ENCODE measurements at regions not wholly inside any gene's neighbourhood (a gene's known extent, or its start where the extent isn't known, plus 50 kb on each side); places are given as distances from the start of the nearest gene placed in this dataset.

DNA sequence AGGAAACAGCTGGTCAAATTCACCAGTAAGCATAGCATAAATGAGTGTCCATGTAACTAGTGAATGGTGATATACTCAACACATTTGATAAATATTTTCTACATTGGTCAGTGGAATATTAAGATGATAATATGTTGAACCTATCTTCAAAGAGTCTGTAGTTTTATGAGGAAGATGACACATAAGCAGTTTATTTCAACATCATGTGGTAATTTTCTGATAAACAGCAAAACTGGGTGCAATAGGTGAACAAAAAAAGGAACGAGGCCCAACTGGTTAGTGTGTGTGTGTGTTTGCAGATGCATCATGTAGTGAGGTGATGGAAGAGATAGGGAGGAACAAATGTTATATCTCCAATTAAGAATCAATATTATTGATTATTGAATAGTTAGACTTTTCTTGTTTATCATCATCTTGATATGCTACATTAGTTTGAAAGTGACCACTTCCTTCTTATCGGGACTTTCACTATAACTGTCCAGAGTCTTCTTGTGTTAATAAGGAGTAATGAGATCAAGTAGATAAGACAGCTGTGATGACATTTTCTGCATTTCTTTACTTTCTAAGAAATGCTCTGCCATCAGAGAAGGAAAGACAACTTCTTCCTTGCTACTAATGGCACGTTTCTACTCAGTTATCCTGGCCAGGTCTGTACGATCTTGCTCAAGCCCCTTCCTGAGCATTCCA, 270.7 kb downstream of the ETS1 start:
- Mint-ChIP-seq H3K4me1 (ENCODE audit: low read depth) (peaks cover 66% of the 10 kb centered on the region), H3K36me3 (ENCODE audit: low read depth) (peaks cover 66% of the 10 kb centered on the region), H3K9me3 (peaks cover 56% of the 10 kb centered on the region), H3K27ac (peak overlapping the region; percentile 76), H3K4me3 (ENCODE audit: low read depth) (no peak overlapping the region), H3K27me3 (ENCODE audit: low read depth) (no peaks in the 10 kb centered on the region)
- intact Hi-C loops (cut with micrococcal nuclease), result no loop called here
- no peak for DNase-seq (ENCODE audit: low spot score)

DNA sequence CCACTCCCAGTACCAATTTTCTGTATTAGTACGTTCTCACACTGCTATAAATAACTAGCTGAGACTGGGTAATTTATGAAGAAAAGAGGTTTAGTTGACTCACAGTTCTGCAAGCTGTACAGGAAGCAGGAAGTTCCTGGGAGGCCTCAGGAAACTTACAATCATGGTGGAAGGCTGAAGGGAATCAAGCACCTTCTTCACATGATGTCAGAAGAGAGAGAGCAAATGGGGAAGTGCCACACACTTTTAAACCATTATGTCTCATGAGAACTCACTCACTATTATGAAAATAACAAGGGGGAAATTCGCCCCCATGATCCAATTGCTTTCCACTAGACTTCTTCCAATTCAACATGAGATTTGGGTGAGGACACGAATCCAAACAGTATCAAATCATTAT, 271.4 kb downstream of the ETS1 start:
- Mint-ChIP-seq H3K9me3 (peaks cover 52% of the 10 kb centered on the region), H3K27me3 (ENCODE audit: low read depth) (no peaks in the 10 kb centered on the region), H3K36me3 (ENCODE audit: low read depth) (peaks cover 60% of the 10 kb centered on the region), H3K4me1 (ENCODE audit: low read depth) (peaks cover 67% of the 10 kb centered on the region), H3K27ac (peak overlapping the region; percentile 72), H3K4me3 (ENCODE audit: low read depth) (no peak overlapping the region)
- intact Hi-C loops (cut with micrococcal nuclease), result no loop called here
- DNase-seq (ENCODE audit: low spot score), result no peak

DNA sequence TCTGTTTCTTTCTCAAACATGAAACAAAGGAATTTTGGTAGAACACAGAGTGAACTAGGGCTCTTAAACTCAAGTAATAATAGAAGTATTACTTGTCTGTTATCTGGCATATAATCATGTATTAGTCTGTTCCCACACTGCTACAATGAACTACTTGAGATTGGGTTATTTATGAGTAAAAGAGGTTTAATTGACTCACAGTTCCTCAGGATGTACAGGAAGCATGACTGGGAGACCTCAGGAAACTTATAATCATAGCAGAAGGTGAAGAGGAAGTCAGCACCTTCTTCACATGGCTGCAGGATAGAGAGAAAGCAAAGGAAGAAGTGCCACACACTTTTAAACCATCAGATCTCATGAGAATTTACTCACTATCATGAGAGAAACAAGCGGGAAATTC, 273.4 kb downstream of the ETS1 start:
- no peak for DNase-seq (ENCODE audit: low spot score)
- no peak overlapping the region for H3K27ac Mint-ChIP-seq
- H3K4me1 Mint-ChIP-seq (ENCODE audit: low read depth), result peaks cover 72% of the 10 kb centered on the region
- peaks cover 60% of the 10 kb centered on the region for H3K36me3 Mint-ChIP-seq (ENCODE audit: low read depth)
- no peaks in the 10 kb centered on the region for H3K27me3 Mint-ChIP-seq (ENCODE audit: low read depth)
- intact Hi-C loops (cut with micrococcal nuclease), result no loop called here
- H3K9me3 Mint-ChIP-seq, result peaks cover 52% of the 10 kb centered on the region
- no peak overlapping the region for H3K4me3 Mint-ChIP-seq (ENCODE audit: low read depth)

DNA sequence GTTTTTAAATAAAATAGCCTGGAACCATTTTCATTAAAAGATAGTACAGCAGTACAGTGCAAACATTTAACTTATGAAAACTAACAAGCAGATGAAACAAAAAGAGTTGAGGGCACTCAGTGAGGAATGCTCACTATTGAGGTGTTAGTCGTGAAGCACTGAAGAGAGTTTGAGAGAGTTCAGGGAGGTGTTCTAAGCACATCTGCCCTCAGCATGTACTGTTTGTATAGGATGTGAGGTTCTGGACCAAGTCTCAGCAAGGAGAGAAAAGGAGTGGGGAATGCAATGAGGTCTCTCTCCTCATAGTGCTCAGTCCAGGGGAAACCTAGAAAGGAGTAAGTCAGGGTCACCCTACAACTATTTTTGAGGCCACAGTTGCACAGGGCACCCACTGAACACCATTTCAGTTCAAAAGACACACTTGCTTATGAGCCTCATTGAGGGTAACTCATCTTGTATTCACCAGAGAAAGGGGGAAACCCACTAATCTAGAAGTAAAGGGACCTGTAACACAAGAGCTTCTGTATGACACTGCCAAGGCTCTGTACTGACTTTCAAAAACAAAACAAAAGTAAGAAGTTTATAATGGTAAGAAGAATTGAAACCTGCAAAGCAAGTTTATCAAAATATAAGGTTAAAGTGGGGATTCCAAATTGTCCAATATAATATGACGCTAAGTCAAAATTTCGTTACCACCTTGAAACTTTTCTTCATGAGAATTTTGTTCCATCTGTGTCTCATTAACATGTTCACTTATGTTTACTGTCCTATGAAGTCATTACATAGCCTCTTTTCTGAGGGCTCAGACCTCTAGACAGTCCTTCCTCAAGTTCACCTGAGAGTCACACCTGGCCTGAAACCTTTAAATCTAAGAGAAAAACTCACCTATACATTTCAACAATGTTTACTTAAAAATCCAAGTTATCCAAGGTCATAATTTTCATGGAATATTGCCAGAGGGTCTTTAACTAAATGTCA, 275.3 kb downstream of the ETS1 start:
- no peak overlapping the region for H3K4me3 Mint-ChIP-seq (ENCODE audit: low read depth)
- peaks cover 44% of the 10 kb centered on the region for H3K9me3 Mint-ChIP-seq
- peak overlapping the region; percentile 72 for H3K27ac Mint-ChIP-seq
- H3K36me3 Mint-ChIP-seq (ENCODE audit: low read depth), result peaks cover 51% of the 10 kb centered on the region
- no peaks in the 10 kb centered on the region for H3K27me3 Mint-ChIP-seq (ENCODE audit: low read depth)
- peaks cover 71% of the 10 kb centered on the region for H3K4me1 Mint-ChIP-seq (ENCODE audit: low read depth)
- intact Hi-C loops (cut with micrococcal nuclease), result loop anchor here (1.0 kb wide), 1 partner anchor 8 kb away; no protein-coding TSS in a partner anchor
- DNase-seq (ENCODE audit: low spot score), result no peak

DNA sequence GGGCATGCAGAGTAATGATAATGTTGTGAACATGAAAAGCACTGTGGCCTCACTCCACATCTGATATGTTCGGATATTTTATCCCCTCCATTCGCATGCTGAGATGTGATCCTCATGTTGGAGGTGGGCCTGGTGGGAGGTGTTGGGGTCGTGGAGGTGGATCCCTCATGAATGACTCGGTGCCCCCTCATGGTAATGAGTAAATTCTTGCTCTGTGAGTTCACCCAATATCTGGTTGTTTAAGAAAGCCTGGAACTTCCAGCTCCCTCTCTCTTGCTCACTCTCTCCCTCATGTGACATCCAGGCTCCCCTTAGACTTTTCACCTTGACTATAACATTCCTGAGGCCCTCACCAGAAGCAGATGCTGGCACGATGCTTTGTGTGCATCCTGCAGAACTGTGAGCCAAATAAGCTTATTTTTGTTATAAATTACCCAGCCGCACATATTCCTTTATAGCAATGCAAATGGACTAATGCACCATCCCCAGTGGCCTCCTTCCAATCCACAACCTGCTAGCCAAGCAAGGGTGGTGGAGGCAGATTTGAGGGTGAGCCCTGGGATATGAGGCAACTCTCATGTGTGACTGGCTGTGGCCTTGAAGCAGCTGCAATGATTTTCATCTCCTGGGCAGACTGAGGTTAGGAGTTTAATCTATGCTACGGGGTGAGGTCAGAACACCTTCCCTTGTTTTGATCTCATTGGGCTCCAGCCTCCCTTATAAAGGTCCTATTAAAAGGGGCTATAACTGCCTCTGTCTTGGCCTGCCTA, 276.5 kb downstream of the ETS1 start:
- intact Hi-C loops (cut with micrococcal nuclease), result no loop called here
- Mint-ChIP-seq H3K27ac (peak overlapping the region; percentile 72), H3K4me1 (ENCODE audit: low read depth) (peaks cover 65% of the 10 kb centered on the region), H3K36me3 (ENCODE audit: low read depth) (peaks cover 44% of the 10 kb centered on the region), H3K9me3 (peaks cover 39% of the 10 kb centered on the region), H3K27me3 (ENCODE audit: low read depth) (no peaks in the 10 kb centered on the region), H3K4me3 (ENCODE audit: low read depth) (no peak overlapping the region)
- no peak for DNase-seq (ENCODE audit: low spot score)

- Mint-ChIP-seq H3K4me1 (ENCODE audit: low read depth) (peaks cover 69% of the 10 kb centered on the region), H3K27ac (peak overlapping the region; percentile 72), H3K36me3 (ENCODE audit: low read depth) (peaks cover 37% of the 10 kb centered on the region), H3K4me3 (ENCODE audit: low read depth) (no peak overlapping the region), H3K9me3 (peaks cover 30% of the 10 kb centered on the region), H3K27me3 (ENCODE audit: low read depth) (no peaks in the 10 kb centered on the region)
- no peak for DNase-seq (ENCODE audit: low spot score)
- intact Hi-C loops (cut with micrococcal nuclease), result no loop called here
Measured at GRCh38 chr11:128310005-128310404, 277.4 kb downstream of the ETS1 start.

- peaks cover 78% of the 10 kb centered on the region for H3K4me1 Mint-ChIP-seq (ENCODE audit: low read depth)
- no peak for DNase-seq (ENCODE audit: low spot score)
- H3K36me3 Mint-ChIP-seq (ENCODE audit: low read depth), result peaks cover 25% of the 10 kb centered on the region
- H3K9me3 Mint-ChIP-seq, result peaks cover 18% of the 10 kb centered on the region
- H3K27ac Mint-ChIP-seq, result no peak overlapping the region
- H3K27me3 Mint-ChIP-seq (ENCODE audit: low read depth), result no peaks in the 10 kb centered on the region
- intact Hi-C loops (cut with micrococcal nuclease), result no loop called here
- no peak overlapping the region for H3K4me3 Mint-ChIP-seq (ENCODE audit: low read depth)
Measured at GRCh38 chr11:128308794-128309193, 278.6 kb downstream of the ETS1 start.

GRCh38 chr11:128305588-128305987, 281.8 kb downstream of the ETS1 start:
- Mint-ChIP-seq H3K4me3 (ENCODE audit: low read depth) (peak overlapping the region; percentile 3), H3K36me3 (ENCODE audit: low read depth) (peaks cover 11% of the 10 kb centered on the region), H3K27me3 (ENCODE audit: low read depth) (no peaks in the 10 kb centered on the region), H3K4me1 (ENCODE audit: low read depth) (peaks cover 71% of the 10 kb centered on the region), H3K9me3 (peaks cover 5% of the 10 kb centered on the region), H3K27ac (peak overlapping the region; percentile 96)
- no peak for DNase-seq (ENCODE audit: low spot score)
- intact Hi-C loops (cut with micrococcal nuclease), result no loop called here

GRCh38 chr11:128304666-128305485, 282.5 kb downstream of the ETS1 start:
- peak overlapping the region; percentile 96 for H3K27ac Mint-ChIP-seq
- peaks cover 12% of the 10 kb centered on the region for H3K36me3 Mint-ChIP-seq (ENCODE audit: low read depth)
- peaks cover 5% of the 10 kb centered on the region for H3K9me3 Mint-ChIP-seq
- DNase-seq (ENCODE audit: low spot score), result no peak
- H3K4me3 Mint-ChIP-seq (ENCODE audit: low read depth), result peak overlapping the region; percentile 41
- no peaks in the 10 kb centered on the region for H3K27me3 Mint-ChIP-seq (ENCODE audit: low read depth)
- intact Hi-C loops (cut with micrococcal nuclease), result loop anchor here (1.0 kb wide), 1 partner anchor 7 kb away; no protein-coding TSS in a partner anchor
- peaks cover 70% of the 10 kb centered on the region for H3K4me1 Mint-ChIP-seq (ENCODE audit: low read depth)

DNA sequence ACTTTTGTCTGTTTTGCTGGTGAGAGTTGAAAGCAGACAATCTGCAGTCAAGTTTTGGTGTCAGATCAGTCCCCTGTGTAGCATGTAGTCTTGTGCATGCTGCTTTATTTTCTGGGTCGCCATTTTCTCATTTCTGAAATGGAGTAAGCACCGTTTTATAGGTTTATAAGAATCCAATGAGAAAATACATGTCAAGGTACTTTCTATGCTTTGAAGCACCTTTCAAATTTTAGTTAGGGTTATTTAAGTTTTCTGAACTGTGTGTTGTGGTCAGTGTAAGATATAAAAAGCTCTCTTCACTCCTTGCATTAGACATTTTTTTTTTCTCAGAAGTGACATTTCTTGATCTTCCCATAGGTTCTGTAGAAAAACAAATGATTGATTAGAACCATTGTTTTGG, 283.2 kb downstream of the ETS1 start:
- Mint-ChIP-seq H3K9me3 (peaks cover 5% of the 10 kb centered on the region), H3K27ac (peak overlapping the region; percentile 96), H3K4me3 (ENCODE audit: low read depth) (peak overlapping the region; percentile 41), H3K36me3 (ENCODE audit: low read depth) (peaks cover 18% of the 10 kb centered on the region), H3K27me3 (ENCODE audit: low read depth) (no peaks in the 10 kb centered on the region), H3K4me1 (ENCODE audit: low read depth) (peaks cover 70% of the 10 kb centered on the region)
- DNase-seq (ENCODE audit: low spot score), result no peak
- intact Hi-C loops (cut with micrococcal nuclease), result loop anchor here (1.0 kb wide), 1 partner anchor 8 kb away; no protein-coding TSS in a partner anchor

DNA sequence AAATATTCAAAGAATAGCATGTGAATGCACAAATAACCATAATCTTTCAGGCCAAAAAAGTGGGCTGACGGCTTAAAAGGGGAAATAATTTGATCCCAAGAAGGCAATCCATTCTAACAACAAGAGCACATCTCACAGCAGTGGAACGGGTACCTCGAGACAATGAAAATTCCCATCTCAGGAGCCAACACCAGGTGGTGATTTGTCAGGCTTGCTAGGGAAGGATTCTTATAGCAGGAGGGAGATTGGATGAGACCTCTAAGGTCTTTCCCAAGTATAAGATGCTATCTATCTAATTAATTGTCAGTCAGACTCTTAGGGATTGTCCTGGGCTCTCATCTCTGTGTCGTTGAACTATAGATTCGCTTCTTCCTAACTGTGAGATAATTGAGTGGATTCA, 284.0 kb downstream of the ETS1 start:
- Mint-ChIP-seq H3K27ac (peak overlapping the region; percentile 96), H3K36me3 (ENCODE audit: low read depth) (peaks cover 18% of the 10 kb centered on the region), H3K4me1 (ENCODE audit: low read depth) (peaks cover 71% of the 10 kb centered on the region), H3K9me3 (peaks cover 5% of the 10 kb centered on the region), H3K4me3 (ENCODE audit: low read depth) (peak overlapping the region; percentile 51), H3K27me3 (ENCODE audit: low read depth) (no peaks in the 10 kb centered on the region)
- intact Hi-C loops (cut with micrococcal nuclease), result no loop called here
- DNase-seq (ENCODE audit: low spot score), result no peak
